Fibroblast of villous mesenchyme (primary cell): ENCODE measurements at regions not wholly inside any gene's neighbourhood (a gene's known extent, or its start where the extent isn't known, plus 50 kb on each side); places are given as distances from the start of the nearest gene placed in this dataset.

Source experiments
- DNase-seq: peaks from one replicate; pipeline ENCODE4 v3.0.0-alpha.2; 2010; ENCODE audit warnings: low read depth
- H3K4me3 ChIP-seq: 2 replicates; pipeline ENCODE4 v1.5.1; 2011; ENCODE audit warnings: low read depth, mild to moderate bottlenecking, low read length
- CTCF ChIP-seq: IDR thresholded peaks from 2 replicates; pipeline ENCODE4 v1.5.1; 2012; ENCODE audit warnings: low read depth, mild to moderate bottlenecking, low read length; ENCODE audit not compliant: insufficient read depth

GRCh38 chr7:25762511-25763462 lies 389.2 kb upstream of the NFE2L3 start:
- TF ChIP-seq CTCF = no peak

GRCh38 chr7:25763463-25763860 lies 388.5 kb upstream of the NFE2L3 start:
- no peak for DNase-seq
- no peak overlapping the region for H3K4me3 ChIP-seq
- no peak for TF ChIP-seq CTCF

More at GRCh38 chr7:25762511-25763462, 389.2 kb upstream of the NFE2L3 start:
- no peak overlapping the region for H3K4me3 ChIP-seq
- no peak for DNase-seq

GRCh38 chr7:25765110-25765655 lies 386.8 kb upstream of the NFE2L3 start:
- no peak for DNase-seq
- no peak for TF ChIP-seq CTCF
- H3K4me3 ChIP-seq = no peak overlapping the region

GRCh38 chr7:25770235-25770634 lies 381.8 kb upstream of the NFE2L3 start:
- DNase-seq = no peak
- no peak overlapping the region for H3K4me3 ChIP-seq
- TF ChIP-seq CTCF = no peak

GRCh38 chr7:25770670-25771069 lies 381.3 kb upstream of the NFE2L3 start:
- TF ChIP-seq CTCF = no peak
- no peak for DNase-seq
- no peak overlapping the region for H3K4me3 ChIP-seq

- no peak for DNase-seq
- no peak overlapping the region for H3K4me3 ChIP-seq
- TF ChIP-seq CTCF = no peak
These were observed 380.5 kb upstream of the NFE2L3 start for GRCh38 chr7:25771491-25771890.

GRCh38 chr7:25772802-25773201 lies 379.2 kb upstream of the NFE2L3 start:
- no peak overlapping the region for H3K4me3 ChIP-seq
- no peak for DNase-seq
- no peak for TF ChIP-seq CTCF
